SK-N-MC (cell line): ENCODE measurements at regions not wholly inside any gene's neighbourhood (a gene's known extent, or its start where the extent isn't known, plus 50 kb on each side); places are given as distances from the start of the nearest gene placed in this dataset.
"Not testable (repeated sequence)": the region's sequence is repeated elsewhere in the genome, so short reads cannot be mapped to it uniquely, and the experiment has no call there.

Experiments
- EZH2 ChIP-seq: fragments of 200-600 bp; sonication (generic); IDR thresholded peaks from one replicate; pipeline ENCODE4 v1.6.1; 2017; ENCODE audit warnings: antibody characterized with exemption
- FOXP2 ChIP-seq: optimal IDR thresholded peaks from 2 replicates; pipeline ENCODE3; 2011; ENCODE audit warnings: mild to moderate bottlenecking, moderate library complexity; ENCODE audit not compliant: insufficient read depth; ENCODE audit errors: extremely low read length, control extremely low read depth
- POLR2AphosphoS5 ChIP-seq: IDR thresholded peaks from 2 replicates; pipeline ENCODE4 v1.6.1; 2012; ENCODE audit warnings: mild to moderate bottlenecking, low read depth, low read length, borderline replicate concordance

DNA sequence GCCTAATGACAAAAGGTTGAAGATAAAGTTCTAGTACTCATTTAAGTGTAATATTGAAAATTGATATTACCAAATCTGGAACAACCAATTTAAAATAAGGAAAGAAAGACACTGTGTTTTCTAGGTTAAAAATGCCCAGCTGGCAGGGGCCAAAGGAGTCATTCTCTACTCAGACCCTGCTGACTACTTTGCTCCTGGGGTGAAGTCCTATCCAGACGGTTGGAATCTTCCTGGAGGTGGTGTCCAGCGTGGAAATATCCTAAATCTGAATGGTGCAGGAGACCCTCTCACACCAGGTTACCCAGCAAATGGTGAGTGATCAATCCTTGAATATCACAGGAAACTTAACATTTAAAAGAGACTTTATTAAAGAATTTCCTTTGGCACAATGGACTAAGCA, 50.7 kb upstream of the TRIM77 start:
- not testable (repeated sequence) for TF ChIP-seq EZH2, POLR2AphosphoS5, FOXP2
